SKM-1 (cell line): ENCODE measurements at regions not wholly inside any gene's neighbourhood (a gene's known extent, or its start where the extent isn't known, plus 50 kb on each side); places are given as distances from the start of the nearest gene placed in this dataset.

Experiments
- DNase-seq: peaks from one replicate; lab custom pipeline; 2025; ENCODE audit not compliant: unreplicated experiment; lab: John Stamatoyannopoulos, UW

DNA sequence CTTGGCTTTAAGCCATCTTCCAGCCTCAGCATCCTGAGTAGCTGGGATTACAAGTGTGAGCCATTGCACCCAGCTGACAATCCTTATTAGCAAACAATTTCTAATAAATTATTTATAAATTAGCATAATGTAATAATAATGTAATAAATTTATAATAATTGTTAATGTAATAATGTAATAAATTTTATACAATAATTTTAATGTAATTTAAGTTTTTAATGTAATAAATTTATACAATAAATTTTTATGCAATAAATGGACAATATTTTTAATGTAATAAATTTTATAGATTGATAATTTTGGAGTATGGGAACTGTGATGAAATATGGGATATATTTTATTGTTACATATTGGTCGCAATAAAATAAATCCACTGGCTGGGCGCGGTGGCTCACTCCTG, 1457.5 kb downstream of the KCNT2 start:
- DNase-seq, result no peak

GRCh38 chr1:195141294-195141693, 1466.9 kb downstream of the KCNT2 start:
- DNase-seq, result no peak

GRCh38 chr1:195130598-195130997, 1477.6 kb downstream of the KCNT2 start:
- DNase-seq, result no peak

DNA sequence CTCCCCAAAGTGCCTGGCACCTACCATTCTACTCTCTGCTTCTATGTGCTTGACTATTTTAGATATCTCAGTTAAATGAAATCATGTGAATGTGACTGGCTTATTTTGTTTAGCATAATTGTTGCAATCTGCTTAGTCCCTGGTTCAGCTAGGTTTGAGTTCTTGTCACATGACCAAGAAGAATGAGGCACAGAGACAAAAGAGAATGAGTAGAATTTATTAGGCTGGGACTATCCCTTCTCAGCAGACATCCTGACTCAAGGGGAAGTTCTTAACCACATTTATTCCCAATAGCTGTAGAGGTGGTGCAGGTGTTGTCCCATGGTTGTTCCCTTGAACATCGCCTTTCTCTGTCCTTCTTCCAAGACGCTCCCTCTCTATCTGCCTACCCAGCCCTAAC, 1485.7 kb downstream of the KCNT2 start:
- DNase-seq, result no peak

DNA sequence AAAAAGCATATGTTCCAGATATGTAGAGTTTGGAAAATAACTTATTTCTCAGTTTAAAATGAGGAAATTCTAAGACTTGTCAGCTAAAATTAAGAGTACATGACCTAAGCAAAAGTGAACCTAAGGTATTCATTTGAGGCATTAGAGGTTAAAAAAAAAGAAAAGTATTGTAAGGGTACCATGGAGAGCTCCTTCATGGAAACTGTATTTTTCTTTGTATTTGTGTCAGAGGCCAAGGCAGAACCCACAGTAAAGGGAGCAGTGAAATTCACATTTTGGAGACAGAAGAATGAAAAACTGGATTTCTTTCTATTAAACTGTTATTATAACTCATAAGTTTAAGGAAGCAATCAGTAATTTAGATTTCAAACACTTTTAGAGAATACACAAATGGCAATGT, 1494.8 kb downstream of the KCNT2 start:
- DNase-seq, result no peak

DNA sequence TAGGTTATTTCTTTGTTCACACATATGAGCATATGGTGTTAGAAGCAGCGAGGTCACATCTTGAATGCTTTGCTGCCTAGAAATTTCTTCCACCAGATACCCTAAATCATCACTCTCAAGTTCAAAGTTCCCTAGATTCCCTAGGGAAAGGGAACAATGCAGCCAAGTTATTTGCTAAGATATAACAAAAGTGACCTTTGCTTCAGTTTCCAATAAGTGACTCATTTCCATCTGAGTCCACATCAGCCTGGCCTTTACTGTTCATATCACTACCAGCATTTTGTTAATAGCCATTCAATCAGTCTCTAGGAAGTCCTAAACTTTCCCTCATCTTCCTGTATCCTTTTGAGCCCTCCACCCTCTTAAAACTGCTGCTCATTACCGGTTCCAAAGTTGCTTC, 1502.5 kb downstream of the KCNT2 start:
- DNase-seq, result no peak

GRCh38 chr1:195105281-195105680, 1503.0 kb downstream of the KCNT2 start:
- no peak for DNase-seq

DNA sequence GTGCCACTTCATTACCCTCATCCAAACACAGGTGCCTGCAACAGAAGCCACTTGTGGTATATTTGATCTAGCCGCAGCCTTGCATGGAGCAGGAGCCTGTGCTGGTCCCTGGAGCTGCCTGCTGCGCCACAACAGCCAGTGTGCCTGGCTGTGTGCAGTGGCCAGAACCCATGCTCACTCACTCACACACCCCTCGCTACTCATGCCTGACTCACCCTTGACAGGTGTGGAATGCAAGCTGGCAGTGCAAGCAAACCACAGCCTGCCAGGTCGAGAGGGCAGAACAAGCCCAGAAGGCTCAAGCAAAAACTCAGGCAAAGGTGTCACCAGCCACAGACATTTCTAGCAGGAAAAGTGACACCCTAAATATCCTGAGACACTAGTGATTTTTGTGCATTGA, 1510.9 kb downstream of the KCNT2 start:
- DNase-seq, result no peak

DNA sequence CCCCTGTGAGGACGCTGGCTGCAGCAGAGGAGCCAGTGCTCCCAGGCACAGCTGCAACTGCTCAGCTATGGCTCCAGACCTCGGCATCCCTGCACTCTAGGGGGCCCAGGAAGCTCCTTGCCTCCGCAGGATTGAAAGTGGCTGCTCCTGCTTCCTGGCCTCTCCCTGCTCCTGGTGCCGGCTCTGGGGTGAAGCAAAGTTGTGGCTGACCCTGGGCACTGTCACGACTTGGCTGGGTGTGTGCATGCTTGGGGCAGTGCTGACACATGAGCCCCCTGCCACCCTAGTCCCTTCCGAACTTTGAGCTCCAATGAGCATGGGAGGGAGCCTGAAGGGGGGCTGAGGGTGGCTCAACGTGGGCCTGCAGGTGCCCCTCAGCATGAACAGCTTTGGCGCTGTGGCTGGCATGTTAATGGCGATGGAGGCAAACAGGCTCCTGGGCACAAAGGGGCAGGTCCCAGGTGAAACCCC, 1512.2 kb downstream of the KCNT2 start:
- no peak for DNase-seq

- DNase-seq, result no peak
These were observed 1523.0 kb downstream of the KCNT2 start for GRCh38 chr1:195085196-195085595.

GRCh38 chr1:195082183-195082582, 1526.1 kb downstream of the KCNT2 start:
- DNase-seq, result no peak

DNA sequence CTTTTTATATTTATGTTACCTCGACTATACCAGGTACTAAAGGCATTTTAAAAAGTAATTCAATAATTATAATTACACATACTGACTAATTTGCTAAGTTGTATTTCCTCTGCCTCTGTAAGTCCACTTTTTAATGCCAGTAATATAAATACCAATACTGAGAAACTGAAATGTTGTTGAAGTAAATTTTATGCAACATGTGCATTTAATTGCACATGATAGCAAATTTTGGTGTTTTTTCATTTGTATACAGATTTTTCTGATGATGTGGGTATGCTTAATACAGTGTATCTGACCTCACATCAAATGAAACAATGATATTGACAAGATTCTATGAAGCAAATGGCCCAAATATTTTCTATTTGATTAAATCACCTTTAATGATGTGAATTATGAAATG, 1531.6 kb downstream of the KCNT2 start:
- DNase-seq, result no peak

DNA sequence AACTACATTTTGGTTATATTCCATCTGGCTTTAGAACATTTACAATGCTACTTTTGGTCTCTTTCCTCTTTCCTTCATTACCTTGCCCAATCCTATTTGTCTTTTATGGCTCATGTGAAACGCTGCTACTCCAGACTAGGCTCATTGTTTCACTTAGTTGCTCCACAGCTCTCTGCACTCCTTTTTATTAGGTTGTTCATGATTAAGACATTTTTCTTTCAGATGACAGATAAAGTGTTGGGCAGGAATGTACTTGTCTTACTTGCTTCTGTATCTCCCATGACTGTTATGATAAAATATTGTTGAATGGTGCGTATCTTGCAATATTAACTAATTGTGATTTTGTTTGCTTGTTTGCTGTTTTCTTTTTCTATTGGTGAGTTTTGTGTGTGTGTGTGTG, 1532.3 kb downstream of the KCNT2 start:
- DNase-seq, result no peak

DNA sequence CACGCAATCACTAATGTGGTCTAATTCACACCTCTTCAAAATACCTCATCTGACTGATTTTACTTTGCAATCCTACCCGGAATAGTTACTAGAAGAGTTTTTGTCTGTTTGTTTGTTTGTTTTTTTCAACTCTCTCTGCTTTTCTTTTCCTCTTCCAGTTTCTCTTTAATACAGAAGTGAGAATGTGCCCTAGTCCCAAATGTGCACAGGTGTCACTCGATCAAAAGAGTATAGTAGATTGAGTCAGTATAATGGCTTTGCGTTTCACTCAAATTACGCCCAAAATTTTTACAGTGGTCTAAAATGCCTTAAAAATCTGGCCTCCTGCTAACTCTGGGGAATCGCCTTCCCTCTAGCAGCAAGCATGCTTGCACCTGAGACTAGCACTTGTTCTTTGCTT, 1536.8 kb downstream of the KCNT2 start:
- no peak for DNase-seq

- DNase-seq, result no peak
These were observed 1542.8 kb downstream of the KCNT2 start for GRCh38 chr1:195065437-195065836.

- DNase-seq, result no peak
These were observed 1543.9 kb downstream of the KCNT2 start for GRCh38 chr1:195064358-195064757.

DNA sequence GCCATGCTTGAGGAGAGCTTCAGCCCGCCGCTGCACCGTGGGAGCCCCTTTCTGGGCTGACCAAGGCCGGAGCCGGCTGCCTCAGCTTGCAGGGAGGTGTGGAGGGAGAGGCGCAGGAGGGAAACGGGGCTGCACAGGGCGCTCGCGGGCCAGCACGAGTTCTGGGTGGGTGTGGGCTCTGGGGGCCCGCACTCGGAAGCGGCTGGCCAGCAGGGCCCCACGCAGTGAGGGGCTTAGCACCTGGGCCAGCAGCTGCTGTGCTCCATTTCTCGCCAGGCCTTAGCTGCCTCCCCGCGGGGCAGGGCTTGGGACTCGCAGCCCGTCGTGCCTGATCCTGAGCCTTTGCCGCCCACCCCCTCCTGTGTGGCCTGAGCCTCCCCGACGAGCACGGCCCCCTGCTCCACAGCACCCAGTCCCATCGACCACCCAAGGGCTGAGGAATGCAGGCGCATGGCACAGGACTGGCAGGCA, 1554.0 kb downstream of the KCNT2 start:
- DNase-seq, result no peak

- no peak for DNase-seq
These were observed 1554.8 kb downstream of the KCNT2 start for GRCh38 chr1:195053478-195053877.

DNA sequence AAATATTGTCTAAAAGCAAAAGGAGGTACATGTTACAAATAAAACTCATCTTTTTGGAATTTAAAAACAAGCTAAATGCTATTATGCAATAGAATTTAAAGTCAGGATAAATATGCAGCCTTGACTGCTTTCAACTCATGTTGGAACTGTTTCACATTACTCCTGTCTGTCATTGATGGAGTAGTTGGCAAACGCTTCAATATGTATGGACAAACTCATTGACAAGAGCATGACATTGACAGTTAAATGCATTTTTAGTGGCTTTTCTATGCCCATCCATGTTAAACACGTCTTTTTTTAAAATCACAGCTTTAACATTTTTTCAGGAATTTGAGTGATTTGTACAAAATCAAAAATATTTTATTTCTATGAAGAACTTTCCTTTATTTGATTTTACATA, 1560.5 kb downstream of the KCNT2 start:
- no peak for DNase-seq

- DNase-seq, result no peak
These were observed 1563.2 kb downstream of the KCNT2 start for GRCh38 chr1:195045072-195045471.

DNA sequence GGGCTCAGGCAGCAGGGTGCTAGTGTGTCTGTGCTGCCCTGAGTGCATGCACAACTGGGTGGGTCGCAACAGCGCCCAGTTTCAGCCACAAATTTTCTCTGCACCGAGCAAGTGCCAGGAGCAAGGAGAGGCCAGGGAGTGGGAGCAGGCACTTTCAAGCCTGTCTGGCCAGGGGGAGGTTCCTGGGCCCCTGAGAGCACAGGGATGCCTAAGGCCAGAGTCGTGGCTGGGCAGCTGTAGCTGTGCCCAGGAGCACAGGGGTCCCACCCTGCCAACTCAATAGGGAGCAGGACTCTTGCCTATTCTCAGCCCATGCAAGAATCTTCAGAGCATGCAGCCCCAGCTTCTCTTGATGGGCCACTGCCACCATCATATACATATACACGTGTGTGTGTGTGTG, 1577.4 kb downstream of the KCNT2 start:
- DNase-seq, result no peak

DNA sequence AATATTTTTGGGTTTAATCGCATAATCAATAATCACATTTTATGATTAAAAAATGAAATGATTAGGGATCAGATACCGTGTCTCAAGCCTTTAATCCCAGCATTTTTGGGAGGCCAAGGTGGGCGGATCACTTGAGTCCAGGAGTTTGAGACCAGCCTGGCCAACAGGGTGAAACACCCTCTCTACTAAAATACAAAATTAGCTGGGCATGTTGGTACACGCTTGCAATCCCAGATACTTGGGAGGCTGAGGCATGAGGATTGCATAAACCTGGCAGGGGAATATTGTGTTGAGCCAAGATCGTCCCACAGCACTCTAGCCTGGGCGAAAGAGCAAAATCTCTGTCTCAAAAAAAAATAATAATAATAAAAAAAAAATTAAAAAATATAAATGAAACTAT, 1581.4 kb downstream of the KCNT2 start:
- DNase-seq, result no peak

DNA sequence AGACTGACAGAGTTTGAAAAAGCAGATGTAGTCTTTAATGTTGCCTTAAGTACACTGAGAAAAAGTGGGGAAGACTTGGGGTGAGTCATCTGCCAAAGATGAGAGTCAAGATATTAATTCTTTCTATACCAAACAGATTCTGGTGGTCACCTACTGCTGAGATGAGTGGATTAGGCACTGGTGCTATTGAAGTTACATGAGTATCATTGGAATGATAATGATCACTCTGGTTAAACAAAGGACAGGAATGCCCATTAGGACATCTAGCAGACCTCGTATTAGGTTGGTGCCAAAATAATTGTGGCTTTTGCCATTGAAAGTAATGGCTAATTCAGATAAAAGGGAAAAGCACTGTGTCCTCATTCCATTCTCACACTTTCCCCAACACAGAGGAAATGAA, 1588.9 kb downstream of the KCNT2 start:
- no peak for DNase-seq

DNA sequence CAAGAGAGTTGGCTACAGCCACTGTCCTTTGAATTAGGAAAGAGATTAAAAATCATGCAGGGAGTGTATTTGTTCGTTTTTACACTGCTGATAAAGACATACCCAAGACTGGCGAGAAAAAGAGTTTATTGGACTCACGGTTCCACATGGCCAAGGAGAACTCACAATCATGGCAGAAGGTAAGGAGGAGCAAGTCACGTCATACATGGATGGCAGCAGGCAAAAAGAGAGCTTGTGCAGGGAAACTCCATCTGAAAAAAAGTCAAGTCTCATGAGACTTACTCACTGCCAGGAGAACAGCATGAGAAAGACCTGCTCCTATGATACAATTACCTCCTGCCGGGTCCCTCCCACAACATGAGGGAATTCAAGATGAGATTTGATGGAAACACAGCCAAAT, 1595.2 kb downstream of the KCNT2 start:
- no peak for DNase-seq
